ENCODE measurements at regions not wholly inside any gene's neighbourhood (a gene's known extent, or its start where the extent isn't known, plus 50 kb on each side); places are given as distances from the start of the nearest gene placed in this dataset.

- no peaks in the 10 kb centered on the region for H3K4me1 ChIP-seq
- no peaks in the 10 kb centered on the region for H3K27me3 ChIP-seq
- H3K36me3 ChIP-seq: no peaks in the 10 kb centered on the region
- H3K9me3 ChIP-seq: no peaks in the 10 kb centered on the region
- DNase-seq: no peak
- no peak overlapping the region for H3K4me3 ChIP-seq
- TF ChIP-seq CTCF (IDR thresholded peaks at IDR 0.05) (no peak), POLR2A (IDR thresholded peaks at IDR 0.05) (no peak)
- H3K27ac ChIP-seq: no peak overlapping the region
Measured at GRCh38 chr18:10346749-10347415, 107.6 kb upstream of the APCDD1 start.

GRCh38 chr18:10349561-10349960 is 104.9 kb upstream of the APCDD1 start:
- Histone ChIP-seq H3K27ac (no peak overlapping the region), H3K4me3 (no peak overlapping the region), H3K9me3 (no peaks in the 10 kb centered on the region), H3K36me3 (no peaks in the 10 kb centered on the region), H3K4me1 (no peaks in the 10 kb centered on the region), H3K27me3 (no peaks in the 10 kb centered on the region)
- TF ChIP-seq CTCF (IDR thresholded peaks at IDR 0.05): no peak
- TF ChIP-seq POLR2A (IDR thresholded peaks at IDR 0.05): no peak
- DNase-seq: no peak

- H3K4me1 ChIP-seq: no peaks in the 10 kb centered on the region
- no peaks in the 10 kb centered on the region for H3K27me3 ChIP-seq
- no peak overlapping the region for H3K4me3 ChIP-seq
- H3K9me3 ChIP-seq: no peaks in the 10 kb centered on the region
- no peak for TF ChIP-seq CTCF (IDR thresholded peaks at IDR 0.05)
- TF ChIP-seq POLR2A (IDR thresholded peaks at IDR 0.05): no peak
- H3K27ac ChIP-seq: peak overlapping the region in 1 of 4 donors; percentile 5
- DNase-seq: no peak
- H3K36me3 ChIP-seq: no peaks in the 10 kb centered on the region
Measured at GRCh38 chr18:10350661-10351060, 103.8 kb upstream of the APCDD1 start.

GRCh38 chr18:10351219-10351818 is 103.1 kb upstream of the APCDD1 start:
- Histone ChIP-seq H3K4me1 (no peaks in the 10 kb centered on the region), H3K36me3 (no peaks in the 10 kb centered on the region), H3K27me3 (no peaks in the 10 kb centered on the region), H3K4me3 (no peak overlapping the region), H3K27ac (no peak overlapping the region), H3K9me3 (no peaks in the 10 kb centered on the region)
- DNase-seq: no peak
- no peak for TF ChIP-seq POLR2A (IDR thresholded peaks at IDR 0.05)
- TF ChIP-seq CTCF (IDR thresholded peaks at IDR 0.05): no peak

- DNase-seq: no peak
- H3K27me3 ChIP-seq: no peaks in the 10 kb centered on the region
- TF ChIP-seq CTCF (IDR thresholded peaks at IDR 0.05): no peak
- no peak for TF ChIP-seq POLR2A (IDR thresholded peaks at IDR 0.05)
- H3K36me3 ChIP-seq: no peaks in the 10 kb centered on the region
- H3K4me3 ChIP-seq: no peak overlapping the region
- no peak overlapping the region for H3K27ac ChIP-seq
- peaks cover 0 to 5% (median 0%) of the 10 kb centered on the region in 4 donors for H3K9me3 ChIP-seq
- H3K4me1 ChIP-seq: no peaks in the 10 kb centered on the region
Measured at GRCh38 chr18:10351858-10352257, 102.6 kb upstream of the APCDD1 start.
